ENCODE measurements at regions not wholly inside any gene's neighbourhood (a gene's known extent, or its start where the extent isn't known, plus 50 kb on each side); places are given as distances from the start of the nearest gene placed in this dataset.

DNA sequence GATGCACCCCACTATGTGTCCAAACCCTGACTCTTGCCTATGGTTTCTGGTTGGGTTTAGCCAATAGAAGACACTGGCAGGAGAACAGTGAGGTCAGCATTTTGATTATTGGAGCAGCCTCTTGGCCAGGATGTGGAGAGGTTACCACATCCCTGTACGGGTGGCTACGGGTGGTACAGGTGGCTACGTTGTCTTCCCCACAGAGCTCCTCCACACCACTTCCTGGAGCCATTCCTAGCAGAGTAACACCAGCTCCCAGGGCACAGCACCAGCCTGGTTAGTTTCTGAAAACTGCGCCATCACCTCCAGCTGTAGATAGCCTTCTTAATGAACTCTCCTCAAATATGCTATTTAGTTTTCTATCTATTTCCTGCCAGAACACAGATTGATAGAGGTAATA is 445.2 kb downstream of the INHBA start:
- H3K36me3 ChIP-seq (ENCODE audit: insufficient read depth, low read length), result no peaks in the 10 kb centered on the region
- H3K4me2 ChIP-seq (ENCODE audit: insufficient read depth, low read length), result no peak overlapping the region
- TF ChIP-seq, protein P1, sequence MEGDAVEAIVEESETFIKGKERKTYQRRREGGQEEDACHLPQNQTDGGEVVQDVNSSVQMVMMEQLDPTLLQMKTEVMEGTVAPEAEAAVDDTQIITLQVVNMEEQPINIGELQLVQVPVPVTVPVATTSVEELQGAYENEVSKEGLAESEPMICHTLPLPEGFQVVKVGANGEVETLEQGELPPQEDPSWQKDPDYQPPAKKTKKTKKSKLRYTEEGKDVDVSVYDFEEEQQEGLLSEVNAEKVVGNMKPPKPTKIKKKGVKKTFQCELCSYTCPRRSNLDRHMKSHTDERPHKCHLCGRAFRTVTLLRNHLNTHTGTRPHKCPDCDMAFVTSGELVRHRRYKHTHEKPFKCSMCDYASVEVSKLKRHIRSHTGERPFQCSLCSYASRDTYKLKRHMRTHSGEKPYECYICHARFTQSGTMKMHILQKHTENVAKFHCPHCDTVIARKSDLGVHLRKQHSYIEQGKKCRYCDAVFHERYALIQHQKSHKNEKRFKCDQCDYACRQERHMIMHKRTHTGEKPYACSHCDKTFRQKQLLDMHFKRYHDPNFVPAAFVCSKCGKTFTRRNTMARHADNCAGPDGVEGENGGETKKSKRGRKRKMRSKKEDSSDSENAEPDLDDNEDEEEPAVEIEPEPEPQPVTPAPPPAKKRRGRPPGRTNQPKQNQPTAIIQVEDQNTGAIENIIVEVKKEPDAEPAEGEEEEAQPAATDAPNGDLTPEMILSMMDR (IDR thresholded peaks at IDR 0.05; ENCODE audit: extremely low read depth, low read depth, low read length), result no peak
- H3K27me3 ChIP-seq (ENCODE audit: insufficient read depth, low read length), result no peaks in the 10 kb centered on the region
- no peaks in the 10 kb centered on the region for H4K20me1 ChIP-seq (ENCODE audit: insufficient read depth, low read length)
- no peak overlapping the region for H3K4me3 ChIP-seq (ENCODE audit: insufficient read depth, low read length)
- H3K79me2 ChIP-seq (ENCODE audit: insufficient read depth, low read length), result no peaks in the 10 kb centered on the region
- no peak overlapping the region for H2AFZ ChIP-seq (ENCODE audit: low read length)
- H3K4me1 ChIP-seq (ENCODE audit: insufficient read depth, low read length), result peaks cover 15% of the 10 kb centered on the region
- no peaks in the 10 kb centered on the region for H3K9me3 ChIP-seq (ENCODE audit: low read depth, low read length)
- no peak for DNase-seq (ENCODE audit: insufficient read length, low spot score, missing footprints)
- H3K27ac ChIP-seq (ENCODE audit: low read depth, low read length), result no peak overlapping the region

DNA sequence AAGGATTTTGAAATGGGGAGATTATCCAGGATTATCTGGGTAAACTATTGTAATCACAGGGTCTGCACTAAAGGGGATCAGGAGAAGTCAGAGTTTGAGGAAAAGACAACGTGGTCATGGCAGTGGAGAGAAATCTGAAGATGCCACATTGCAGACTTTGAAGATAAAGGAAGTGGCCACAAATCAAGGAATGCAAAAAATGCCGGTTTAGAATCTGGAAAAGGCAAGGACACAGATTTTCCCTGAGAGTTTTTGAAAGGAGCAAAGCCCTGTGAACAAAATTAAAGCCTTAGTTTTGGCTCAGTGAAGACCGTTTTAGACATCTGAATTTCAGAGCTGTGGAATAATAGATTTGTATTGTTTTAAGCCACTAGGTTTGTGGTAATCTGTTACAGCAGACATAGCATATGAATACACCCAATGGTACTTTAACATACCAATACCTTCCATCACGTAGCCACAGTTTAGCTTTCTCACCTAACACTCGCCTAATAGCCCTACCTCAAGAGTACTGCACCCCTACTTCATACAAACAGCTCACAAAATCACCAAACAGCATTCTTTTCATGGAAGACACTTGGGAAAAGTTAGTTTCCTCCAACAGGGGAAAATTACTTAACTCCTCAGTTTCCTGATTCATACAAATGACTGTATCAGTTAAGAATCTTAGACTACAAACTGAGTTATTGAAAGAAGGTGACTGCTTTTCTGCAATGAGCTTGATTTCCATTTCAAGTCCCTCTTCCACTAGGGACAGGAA is 446.5 kb downstream of the INHBA start:
- Histone ChIP-seq H3K9me3 (ENCODE audit: low read depth, low read length) (no peaks in the 10 kb centered on the region), H3K79me2 (ENCODE audit: insufficient read depth, low read length) (no peaks in the 10 kb centered on the region), H3K4me1 (ENCODE audit: insufficient read depth, low read length) (peaks cover 15% of the 10 kb centered on the region), H3K4me2 (ENCODE audit: insufficient read depth, low read length) (peak overlapping the region; percentile 13), H2AFZ (ENCODE audit: low read length) (peak overlapping the region; percentile 15), H3K36me3 (ENCODE audit: insufficient read depth, low read length) (no peaks in the 10 kb centered on the region), H3K4me3 (ENCODE audit: insufficient read depth, low read length) (no peak overlapping the region), H3K27me3 (ENCODE audit: insufficient read depth, low read length) (no peaks in the 10 kb centered on the region), H3K27ac (ENCODE audit: low read depth, low read length) (peak overlapping the region; percentile 26), H4K20me1 (ENCODE audit: insufficient read depth, low read length) (no peaks in the 10 kb centered on the region)
- TF ChIP-seq, protein P1 (IDR thresholded peaks at IDR 0.05; ENCODE audit: extremely low read depth, low read depth, low read length), result no peak
- DNase-seq (ENCODE audit: insufficient read length, low spot score, missing footprints), result no peak

DNA sequence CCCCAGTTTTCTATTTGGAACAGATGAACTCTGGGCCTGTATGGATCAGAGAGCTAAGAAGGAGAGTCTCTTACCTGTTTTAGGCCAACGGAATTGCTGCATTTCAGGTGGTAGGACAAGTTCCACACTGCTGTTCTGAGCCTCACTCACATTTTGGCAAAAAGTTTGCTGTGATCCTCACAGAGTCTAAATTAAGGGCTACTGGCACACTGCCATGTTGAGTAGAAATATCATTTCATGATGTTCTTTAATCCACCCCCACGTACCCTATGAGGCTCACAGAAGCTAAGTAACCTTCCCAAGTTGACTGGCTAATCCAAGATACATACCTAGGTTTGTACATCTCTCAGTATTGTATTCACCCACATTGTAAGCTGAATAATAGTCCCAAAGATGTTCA is 447.2 kb downstream of the INHBA start:
- no peaks in the 10 kb centered on the region for H3K79me2 ChIP-seq (ENCODE audit: insufficient read depth, low read length)
- H4K20me1 ChIP-seq (ENCODE audit: insufficient read depth, low read length), result no peaks in the 10 kb centered on the region
- no peak overlapping the region for H3K4me2 ChIP-seq (ENCODE audit: insufficient read depth, low read length)
- no peak overlapping the region for H3K27ac ChIP-seq (ENCODE audit: low read depth, low read length)
- H3K9me3 ChIP-seq (ENCODE audit: low read depth, low read length), result no peaks in the 10 kb centered on the region
- no peak overlapping the region for H2AFZ ChIP-seq (ENCODE audit: low read length)
- DNase-seq (ENCODE audit: insufficient read length, low spot score, missing footprints), result no peak
- peaks cover 15% of the 10 kb centered on the region for H3K4me1 ChIP-seq (ENCODE audit: insufficient read depth, low read length)
- no peaks in the 10 kb centered on the region for H3K36me3 ChIP-seq (ENCODE audit: insufficient read depth, low read length)
- no peak overlapping the region for H3K4me3 ChIP-seq (ENCODE audit: insufficient read depth, low read length)
- no peaks in the 10 kb centered on the region for H3K27me3 ChIP-seq (ENCODE audit: insufficient read depth, low read length)
- TF ChIP-seq, protein P1 (IDR thresholded peaks at IDR 0.05; ENCODE audit: extremely low read depth, low read depth, low read length), result no peak

GRCh38 chr7:41255113-41255512 is 447.8 kb downstream of the INHBA start:
- H3K79me2 ChIP-seq (ENCODE audit: insufficient read depth, low read length), result no peaks in the 10 kb centered on the region
- no peaks in the 10 kb centered on the region for H3K9me3 ChIP-seq (ENCODE audit: low read depth, low read length)
- no peak for DNase-seq (ENCODE audit: insufficient read length, low spot score, missing footprints)
- TF ChIP-seq, protein P1 (IDR thresholded peaks at IDR 0.05; ENCODE audit: extremely low read depth, low read depth, low read length), result no peak
- H3K27ac ChIP-seq (ENCODE audit: low read depth, low read length), result no peak overlapping the region
- H3K27me3 ChIP-seq (ENCODE audit: insufficient read depth, low read length), result no peaks in the 10 kb centered on the region
- no peaks in the 10 kb centered on the region for H4K20me1 ChIP-seq (ENCODE audit: insufficient read depth, low read length)
- no peak overlapping the region for H2AFZ ChIP-seq (ENCODE audit: low read length)
- H3K4me1 ChIP-seq (ENCODE audit: insufficient read depth, low read length), result peaks cover 15% of the 10 kb centered on the region
- H3K4me2 ChIP-seq (ENCODE audit: insufficient read depth, low read length), result no peak overlapping the region
- no peak overlapping the region for H3K4me3 ChIP-seq (ENCODE audit: insufficient read depth, low read length)
- H3K36me3 ChIP-seq (ENCODE audit: insufficient read depth, low read length), result no peaks in the 10 kb centered on the region

Data from osteoblast (primary cell).